MM.1S (cell line): ENCODE measurements at regions not wholly inside any gene's neighbourhood (a gene's known extent, or its start where the extent isn't known, plus 50 kb on each side); places are given as distances from the start of the nearest gene placed in this dataset.

ENCODE experiments used
- DNase-seq: peaks from one replicate; pipeline ENCODE4 v3.0.0-alpha.2; 2015
- H2AFZ ChIP-seq: fragments of 300-600 bp; sonication (generic); 2 replicates; pipeline ENCODE4 v1.6.0; 2016; ENCODE audit warnings: antibody characterized with exemption, low read length
- H3F3A ChIP-seq: fragments of 300-600 bp; sonication (generic); 2 replicates; pipeline ENCODE4 v1.6.1; 2016; ENCODE audit warnings: mild to moderate bottlenecking, antibody characterized with exemption, low read length, moderate library complexity, mixed read lengths; ENCODE audit not compliant: insufficient read depth
- H3K27ac ChIP-seq: fragments of 300-600 bp; sonication (generic); 2 replicates; pipeline ENCODE4 v1.5.1; 2016; ENCODE audit warnings: mild to moderate bottlenecking, low read length
- H3K27me3 ChIP-seq: fragments of 300-600 bp; sonication (generic); replicated peaks from 2 replicates; pipeline ENCODE4 v1.6.0; 2016; ENCODE audit warnings: low read length; ENCODE audit not compliant: insufficient read depth
- H3K36me3 ChIP-seq: fragments of 300-600 bp; sonication (generic); replicated peaks from 2 replicates; pipeline ENCODE4 v1.6.1; 2016; ENCODE audit warnings: mild to moderate bottlenecking, low read length, mixed read lengths; ENCODE audit not compliant: insufficient read depth
- H3K4me1 ChIP-seq: fragments of 300-600 bp; sonication (generic); 2 replicates; pipeline ENCODE4 v1.6.1; 2016; ENCODE audit warnings: low read length, mixed read lengths
- H3K4me2 ChIP-seq: fragments of 300-600 bp; sonication (generic); 2 replicates; pipeline ENCODE4 v1.6.0; 2016; ENCODE audit warnings: low read depth, low read length
- H3K4me3 ChIP-seq: fragments of 300-600 bp; sonication (generic); 2 replicates; pipeline ENCODE4 v1.5.1; 2016; ENCODE audit warnings: low read length, mixed read lengths
- H3K79me2 ChIP-seq: fragments of 300-600 bp; sonication (generic); 2 replicates; pipeline ENCODE4 v1.6.1; 2016; ENCODE audit warnings: mixed run types, low read length, mixed read lengths
- H3K9ac ChIP-seq: fragments of 300-600 bp; sonication (generic); 2 replicates; pipeline ENCODE4 v1.6.1; 2016; ENCODE audit warnings: low read length, mixed read lengths
- H3K9me2 ChIP-seq: fragments of 300-600 bp; sonication (generic); replicated peaks from 2 replicates; pipeline ENCODE4 v1.6.1; 2016; ENCODE audit warnings: mild to moderate bottlenecking, low read length, mixed read lengths; ENCODE audit not compliant: insufficient read depth
- H3K9me3 ChIP-seq: fragments of 300-600 bp; sonication (generic); replicated peaks from 2 replicates; pipeline ENCODE4 v1.6.1; 2016; ENCODE audit warnings: mild to moderate bottlenecking, low read length, mixed read lengths; ENCODE audit not compliant: insufficient read depth
- H4K20me1 ChIP-seq: fragments of 300-600 bp; sonication (generic); 2 replicates; pipeline ENCODE4 v1.6.1; 2016; ENCODE audit warnings: mild to moderate bottlenecking, low read length, moderate library complexity, mixed read lengths; ENCODE audit not compliant: insufficient read depth
- CTCF ChIP-seq: fragments of 300-600 bp; sonication (generic); IDR thresholded peaks from 2 replicates; pipeline ENCODE4 v1.5.1; 2016; ENCODE audit warnings: antibody characterized with exemption, low read length, mixed read lengths
- EZH2 ChIP-seq: fragments of 300-600 bp; sonication (generic); optimal IDR thresholded peaks from 2 replicates; pipeline ENCODE3; 2017; ENCODE audit warnings: low read depth, mild to moderate bottlenecking, antibody characterized with exemption, low read length, mixed read lengths
- EZH2phosphoT487 ChIP-seq: fragments of 300-600 bp; sonication (generic); IDR thresholded peaks from 2 replicates; pipeline ENCODE4 v1.6.1; 2018; ENCODE audit warnings: antibody characterized with exemption, low read length

DNA sequence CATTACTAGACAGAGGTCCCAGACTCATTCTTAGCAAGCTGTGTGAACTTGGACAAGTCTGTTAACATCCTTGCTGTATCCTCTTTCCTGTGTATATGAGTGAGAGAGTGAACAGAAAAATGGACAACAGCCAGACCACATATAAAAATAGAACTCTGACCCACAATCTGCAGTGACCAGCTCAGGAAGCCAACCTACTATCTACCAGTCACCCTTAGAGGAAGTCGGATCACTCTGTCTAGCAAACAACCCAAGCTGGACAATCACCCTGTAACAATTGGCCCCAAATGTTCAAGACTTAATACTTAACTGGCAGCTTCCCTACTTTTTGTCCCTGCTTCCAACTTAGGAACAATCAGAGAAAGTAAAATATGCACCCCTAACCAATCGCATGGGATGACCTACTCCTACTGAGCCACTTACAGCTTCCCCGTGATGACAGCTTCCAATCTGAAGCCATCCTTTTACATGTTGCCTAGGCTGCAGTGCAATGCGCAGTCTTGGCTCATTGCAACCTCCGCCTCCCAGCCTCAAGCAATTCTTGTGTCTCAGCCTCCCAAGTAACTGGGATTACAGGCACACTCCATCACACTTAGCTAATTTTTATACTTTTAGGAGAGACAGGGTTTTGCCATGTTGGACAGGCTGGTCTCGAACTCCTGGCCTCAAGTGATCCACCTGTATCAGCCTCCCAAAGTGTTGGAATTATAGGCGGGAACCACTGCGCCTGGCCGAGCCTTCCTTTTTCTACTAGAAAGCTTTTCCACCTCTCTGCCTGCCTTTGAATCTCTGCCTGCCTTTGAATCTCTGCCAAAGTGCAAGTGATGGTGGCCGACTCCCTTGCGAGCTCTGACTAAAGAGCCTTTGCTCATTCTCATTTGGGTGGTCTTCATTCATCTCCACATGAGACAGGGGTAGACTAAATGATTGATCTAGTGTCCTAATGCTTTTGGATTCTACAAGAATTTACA lies 158.3 kb upstream of the NDUFV2 start:
- no peak overlapping the region for H3K9ac ChIP-seq
- no peak overlapping the region for H3K4me2 ChIP-seq
- H3K9me2 ChIP-seq, result no peaks in the 10 kb centered on the region
- TF ChIP-seq EZH2 (no peak), EZH2phosphoT487 (no peak), CTCF (no peak)
- H2AFZ ChIP-seq, result no peak overlapping the region
- H3F3A ChIP-seq, result 0 out of 2 replicates have a peak, but pooled peaks cover 6% of the 10 kb centered on the region
- peaks cover 18% of the 10 kb centered on the region for H3K4me1 ChIP-seq
- H3K4me3 ChIP-seq, result no peak overlapping the region
- H4K20me1 ChIP-seq, result no peaks in the 10 kb centered on the region
- H3K36me3 ChIP-seq, result no peaks in the 10 kb centered on the region
- no peak for DNase-seq
- no peaks in the 10 kb centered on the region for H3K27me3 ChIP-seq
- H3K79me2 ChIP-seq, result no peaks in the 10 kb centered on the region
- no peak overlapping the region for H3K27ac ChIP-seq
- H3K9me3 ChIP-seq, result no peaks in the 10 kb centered on the region

DNA sequence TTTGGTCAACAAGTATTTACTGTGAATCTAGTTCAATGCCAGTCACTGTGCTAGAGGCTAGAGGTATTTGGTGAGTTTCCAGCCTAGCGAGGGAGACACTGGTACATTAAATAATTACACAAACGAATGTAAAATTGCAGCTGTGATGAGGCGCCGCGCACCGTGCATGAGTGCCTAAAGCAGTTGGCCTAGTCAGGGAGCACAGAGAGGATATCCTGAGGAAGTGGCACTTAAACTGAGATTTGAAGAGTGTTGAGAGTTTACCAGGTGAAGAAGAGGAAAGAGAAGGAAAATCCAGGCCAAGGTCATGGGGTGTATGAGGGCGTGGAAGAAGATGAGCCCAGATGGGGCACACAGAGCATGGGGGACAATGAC lies 157.6 kb upstream of the NDUFV2 start:
- Histone ChIP-seq H3K9me2 (no peaks in the 10 kb centered on the region), H2AFZ (no peak overlapping the region), H3K4me3 (no peak overlapping the region), H3K27ac (no peak overlapping the region), H3K27me3 (no peaks in the 10 kb centered on the region), H3K36me3 (no peaks in the 10 kb centered on the region), H3F3A (0 out of 2 replicates have a peak, but pooled peaks cover 6% of the 10 kb centered on the region), H3K4me2 (no peak overlapping the region), H4K20me1 (no peaks in the 10 kb centered on the region), H3K79me2 (no peaks in the 10 kb centered on the region), H3K9me3 (no peaks in the 10 kb centered on the region), H3K4me1 (peaks cover 19% of the 10 kb centered on the region), H3K9ac (no peak overlapping the region)
- TF ChIP-seq EZH2 (no peak), EZH2phosphoT487 (no peak), CTCF (no peak)
- no peak for DNase-seq

- no peak overlapping the region for H3K9ac ChIP-seq
- no peaks in the 10 kb centered on the region for H3K79me2 ChIP-seq
- H3K4me3 ChIP-seq, result no peak overlapping the region
- H3K27me3 ChIP-seq, result no peaks in the 10 kb centered on the region
- TF ChIP-seq EZH2phosphoT487 (no peak), EZH2 (no peak), CTCF (no peak)
- H2AFZ ChIP-seq, result no peak overlapping the region
- no peaks in the 10 kb centered on the region for H3K9me2 ChIP-seq
- H3K9me3 ChIP-seq, result no peaks in the 10 kb centered on the region
- DNase-seq, result no peak
- no peak overlapping the region for H3K27ac ChIP-seq
- no peaks in the 10 kb centered on the region for H3K36me3 ChIP-seq
- H3K4me1 ChIP-seq, result peaks cover 22% of the 10 kb centered on the region
- H3K4me2 ChIP-seq, result no peak overlapping the region
- 0 out of 2 replicates have a peak, but pooled peaks cover 6% of the 10 kb centered on the region for H3F3A ChIP-seq
- H4K20me1 ChIP-seq, result no peaks in the 10 kb centered on the region
Measured at GRCh38 chr18:8945514-8945913, 157.0 kb upstream of the NDUFV2 start.
